ENCODE measurements at regions not wholly inside any gene's neighbourhood (a gene's known extent, or its start where the extent isn't known, plus 50 kb on each side); places are given as distances from the start of the nearest gene placed in this dataset.

- Mint-ChIP-seq H3K9me3 (no peaks in the 10 kb centered on the region), H3K36me3 (ENCODE audit: low read depth) (no peaks in the 10 kb centered on the region), H3K4me3 (no peak overlapping the region), H3K27me3 (peaks cover 3% of the 10 kb centered on the region), H3K4me1 (ENCODE audit: low read depth) (no peaks in the 10 kb centered on the region), H3K27ac (no peak overlapping the region)
Observed at GRCh38 chr5:52359261-52359660, 428.5 kb upstream of the ITGA1 start.

GRCh38 chr5:52360985-52361384 lies 426.7 kb upstream of the ITGA1 start:
- H3K4me3 Mint-ChIP-seq = no peak overlapping the region
- no peaks in the 10 kb centered on the region for H3K9me3 Mint-ChIP-seq
- H3K4me1 Mint-ChIP-seq (ENCODE audit: low read depth) = no peaks in the 10 kb centered on the region
- no peaks in the 10 kb centered on the region for H3K36me3 Mint-ChIP-seq (ENCODE audit: low read depth)
- no peak overlapping the region for H3K27ac Mint-ChIP-seq
- H3K27me3 Mint-ChIP-seq = peaks cover 3% of the 10 kb centered on the region

GRCh38 chr5:52374286-52374685 lies 413.4 kb upstream of the ITGA1 start:
- Mint-ChIP-seq H3K36me3 (ENCODE audit: low read depth) (no peaks in the 10 kb centered on the region), H3K27ac (no peak overlapping the region), H3K9me3 (no peaks in the 10 kb centered on the region), H3K4me3 (no peak overlapping the region), H3K27me3 (no peaks in the 10 kb centered on the region), H3K4me1 (ENCODE audit: low read depth) (no peaks in the 10 kb centered on the region)

GRCh38 chr5:52375969-52376368 lies 411.7 kb upstream of the ITGA1 start:
- H3K27ac Mint-ChIP-seq = no peak overlapping the region
- H3K4me3 Mint-ChIP-seq = no peak overlapping the region
- H3K36me3 Mint-ChIP-seq (ENCODE audit: low read depth) = no peaks in the 10 kb centered on the region
- no peaks in the 10 kb centered on the region for H3K9me3 Mint-ChIP-seq
- no peaks in the 10 kb centered on the region for H3K4me1 Mint-ChIP-seq (ENCODE audit: low read depth)
- H3K27me3 Mint-ChIP-seq = no peaks in the 10 kb centered on the region

DNA sequence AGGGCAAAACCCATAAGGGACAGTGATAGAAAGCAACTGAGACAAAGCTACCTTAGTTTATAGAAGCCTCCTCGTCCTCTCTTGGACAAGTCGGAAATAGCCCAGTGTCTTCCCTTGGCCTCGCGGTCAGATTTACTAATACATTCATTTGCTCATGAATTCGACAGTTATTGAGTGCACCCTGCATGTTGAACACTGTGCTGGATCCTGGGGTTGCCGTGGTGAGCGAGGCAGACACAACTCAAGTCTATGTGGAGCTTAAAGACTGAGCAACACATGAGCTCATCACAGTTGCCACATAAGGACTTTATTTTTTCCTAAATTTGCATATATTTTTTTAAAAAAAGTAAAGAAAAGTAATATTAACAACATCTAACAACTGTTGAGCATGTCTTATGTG lies 411.1 kb upstream of the ITGA1 start:
- H3K9me3 Mint-ChIP-seq = no peaks in the 10 kb centered on the region
- no peak overlapping the region for H3K27ac Mint-ChIP-seq
- H3K4me3 Mint-ChIP-seq = no peak overlapping the region
- H3K36me3 Mint-ChIP-seq (ENCODE audit: low read depth) = no peaks in the 10 kb centered on the region
- H3K27me3 Mint-ChIP-seq = no peaks in the 10 kb centered on the region
- H3K4me1 Mint-ChIP-seq (ENCODE audit: low read depth) = no peaks in the 10 kb centered on the region

DNA sequence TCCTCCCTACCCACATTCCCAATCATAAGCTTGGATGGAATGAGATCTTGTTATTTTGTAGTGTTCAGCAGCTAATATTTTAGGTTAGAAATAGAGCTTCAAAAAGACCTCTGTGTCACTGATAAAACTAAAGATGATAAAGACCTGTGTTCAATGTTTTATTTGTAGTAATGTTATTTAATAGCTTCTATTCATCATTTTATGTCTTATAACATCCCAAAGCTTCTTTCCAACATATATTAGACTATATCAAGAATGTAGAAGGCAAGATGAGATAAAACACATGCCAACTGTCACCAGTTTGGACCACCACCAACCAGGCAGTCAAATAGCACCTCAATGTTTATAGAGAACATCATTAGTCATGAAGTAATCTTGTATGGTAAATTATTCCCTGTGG lies 409.5 kb upstream of the ITGA1 start:
- Mint-ChIP-seq H3K4me1 (ENCODE audit: low read depth) (no peaks in the 10 kb centered on the region), H3K27ac (no peak overlapping the region), H3K4me3 (no peak overlapping the region), H3K36me3 (ENCODE audit: low read depth) (no peaks in the 10 kb centered on the region), H3K9me3 (no peaks in the 10 kb centered on the region), H3K27me3 (no peaks in the 10 kb centered on the region)

DNA sequence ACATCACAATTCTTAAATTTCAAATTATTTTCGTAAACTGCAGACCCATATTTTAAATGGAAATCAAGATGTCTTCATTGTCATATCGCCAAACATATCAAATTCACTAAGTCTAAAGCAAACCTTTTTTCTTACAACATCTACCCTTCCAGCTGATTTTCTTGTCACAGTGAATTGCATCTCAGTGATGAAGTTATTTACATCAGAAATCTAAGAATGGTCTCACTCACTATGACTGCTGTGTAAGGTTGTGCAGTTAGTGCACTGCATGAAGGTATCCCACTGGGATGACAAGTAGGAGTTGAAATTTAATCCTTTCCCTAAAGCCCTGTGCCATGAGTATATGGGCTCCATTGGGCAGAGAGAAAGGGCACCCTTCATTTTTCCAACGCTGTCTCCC lies 399.4 kb upstream of the ITGA1 start:
- H3K27ac Mint-ChIP-seq = no peak overlapping the region
- no peak overlapping the region for H3K4me3 Mint-ChIP-seq
- H3K36me3 Mint-ChIP-seq (ENCODE audit: low read depth) = no peaks in the 10 kb centered on the region
- no peaks in the 10 kb centered on the region for H3K4me1 Mint-ChIP-seq (ENCODE audit: low read depth)
- no peaks in the 10 kb centered on the region for H3K27me3 Mint-ChIP-seq
- H3K9me3 Mint-ChIP-seq = no peaks in the 10 kb centered on the region

- Mint-ChIP-seq H3K4me3 (no peak overlapping the region), H3K4me1 (ENCODE audit: low read depth) (no peaks in the 10 kb centered on the region), H3K9me3 (no peaks in the 10 kb centered on the region), H3K27ac (no peak overlapping the region), H3K36me3 (ENCODE audit: low read depth) (no peaks in the 10 kb centered on the region), H3K27me3 (no peaks in the 10 kb centered on the region)
Observed at GRCh38 chr5:52392321-52392720, 395.4 kb upstream of the ITGA1 start.

- H3K4me3 Mint-ChIP-seq = no peak overlapping the region
- no peaks in the 10 kb centered on the region for H3K27me3 Mint-ChIP-seq
- H3K36me3 Mint-ChIP-seq (ENCODE audit: low read depth) = no peaks in the 10 kb centered on the region
Observed at GRCh38 chr5:52409835-52410234, 377.9 kb upstream of the ITGA1 start.

GRCh38 chr5:52419357-52419756 lies 368.4 kb upstream of the ITGA1 start:
- no peak overlapping the region for H3K4me3 Mint-ChIP-seq
- H3K4me1 Mint-ChIP-seq (ENCODE audit: low read depth) = no peaks in the 10 kb centered on the region
- H3K27ac Mint-ChIP-seq = no peak overlapping the region
- H3K9me3 Mint-ChIP-seq = no peaks in the 10 kb centered on the region
- no peaks in the 10 kb centered on the region for H3K36me3 Mint-ChIP-seq (ENCODE audit: low read depth)
- no peaks in the 10 kb centered on the region for H3K27me3 Mint-ChIP-seq

More at GRCh38 chr5:52409835-52410234, 377.9 kb upstream of the ITGA1 start:
- H3K27ac Mint-ChIP-seq = no peak overlapping the region
- H3K9me3 Mint-ChIP-seq = peaks cover 4% of the 10 kb centered on the region
- H3K4me1 Mint-ChIP-seq (ENCODE audit: low read depth) = no peaks in the 10 kb centered on the region

DNA sequence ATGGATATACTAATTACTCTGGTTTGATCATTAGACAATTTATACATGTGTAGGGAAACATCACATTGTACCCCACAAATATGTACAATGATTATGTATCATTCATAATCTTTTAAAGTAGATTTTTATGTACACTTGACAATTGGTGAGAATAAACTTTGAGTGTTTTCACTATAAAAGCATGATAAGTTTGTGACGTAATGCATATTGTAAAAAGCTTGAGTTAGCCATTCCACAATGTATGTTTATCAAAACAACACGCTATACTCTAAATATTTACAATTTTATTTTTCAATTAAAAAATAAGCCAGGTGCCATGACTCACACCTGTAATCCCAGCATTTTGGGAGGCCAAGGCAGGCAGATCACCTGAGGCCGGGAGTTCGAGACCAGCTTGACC lies 360.1 kb upstream of the ITGA1 start:
- Mint-ChIP-seq H3K27ac (no peak overlapping the region), H3K27me3 (no peaks in the 10 kb centered on the region), H3K4me3 (no peak overlapping the region), H3K36me3 (ENCODE audit: low read depth) (no peaks in the 10 kb centered on the region), H3K4me1 (ENCODE audit: low read depth) (no peaks in the 10 kb centered on the region), H3K9me3 (peaks cover 4% of the 10 kb centered on the region)

GRCh38 chr5:52428977-52429489 lies 358.7 kb upstream of the ITGA1 start:
- H3K9me3 Mint-ChIP-seq = peaks cover 4% of the 10 kb centered on the region
- no peaks in the 10 kb centered on the region for H3K36me3 Mint-ChIP-seq (ENCODE audit: low read depth)
- no peak overlapping the region for H3K27ac Mint-ChIP-seq
- H3K4me3 Mint-ChIP-seq = no peak overlapping the region
- no peaks in the 10 kb centered on the region for H3K4me1 Mint-ChIP-seq (ENCODE audit: low read depth)
- no peaks in the 10 kb centered on the region for H3K27me3 Mint-ChIP-seq

GRCh38 chr5:52441768-52442167 lies 345.9 kb upstream of the ITGA1 start:
- Mint-ChIP-seq H3K27ac (no peak overlapping the region), H3K4me1 (ENCODE audit: low read depth) (no peaks in the 10 kb centered on the region), H3K27me3 (no peaks in the 10 kb centered on the region), H3K4me3 (no peak overlapping the region), H3K36me3 (ENCODE audit: low read depth) (no peaks in the 10 kb centered on the region), H3K9me3 (peaks cover 4% of the 10 kb centered on the region)

- H3K4me1 Mint-ChIP-seq (ENCODE audit: low read depth) = no peaks in the 10 kb centered on the region
- peaks cover 4% of the 10 kb centered on the region for H3K9me3 Mint-ChIP-seq
- no peaks in the 10 kb centered on the region for H3K27me3 Mint-ChIP-seq
- H3K27ac Mint-ChIP-seq = no peak overlapping the region
- H3K4me3 Mint-ChIP-seq = no peak overlapping the region
- no peaks in the 10 kb centered on the region for H3K36me3 Mint-ChIP-seq (ENCODE audit: low read depth)
Observed at GRCh38 chr5:52443187-52443586, 344.5 kb upstream of the ITGA1 start.

DNA sequence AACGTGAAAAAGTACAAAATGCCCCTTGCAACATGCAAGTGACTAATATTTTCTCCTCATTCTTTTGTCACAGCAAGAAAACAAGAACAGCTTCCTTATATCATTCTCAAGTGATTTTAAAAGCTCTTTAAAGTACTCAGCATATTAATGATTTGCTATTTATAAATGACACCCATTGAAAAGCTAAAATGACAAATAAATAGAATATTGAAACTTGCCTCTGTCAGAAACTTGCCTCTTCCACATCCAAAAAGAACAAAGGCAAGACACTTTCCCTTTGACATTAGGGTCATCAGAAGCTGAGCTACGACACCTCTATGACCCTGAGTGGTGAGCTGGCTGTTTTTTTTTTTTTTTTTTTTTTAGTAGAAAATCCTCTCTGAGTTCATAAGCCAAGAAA lies 339.6 kb upstream of the ITGA1 start:
- Mint-ChIP-seq H3K4me3 (no peak overlapping the region), H3K9me3 (peaks cover 4% of the 10 kb centered on the region), H3K27ac (no peak overlapping the region), H3K36me3 (ENCODE audit: low read depth) (no peaks in the 10 kb centered on the region), H3K27me3 (no peaks in the 10 kb centered on the region), H3K4me1 (ENCODE audit: low read depth) (no peaks in the 10 kb centered on the region)

GRCh38 chr5:52449516-52449915 lies 338.2 kb upstream of the ITGA1 start:
- no peaks in the 10 kb centered on the region for H3K4me1 Mint-ChIP-seq (ENCODE audit: low read depth)
- H3K9me3 Mint-ChIP-seq = peaks cover 3% of the 10 kb centered on the region
- H3K4me3 Mint-ChIP-seq = no peak overlapping the region
- no peak overlapping the region for H3K27ac Mint-ChIP-seq
- no peaks in the 10 kb centered on the region for H3K27me3 Mint-ChIP-seq
- no peaks in the 10 kb centered on the region for H3K36me3 Mint-ChIP-seq (ENCODE audit: low read depth)
